Keratinocyte (primary cell): ENCODE measurements at regions not wholly inside any gene's neighbourhood (a gene's known extent, or its start where the extent isn't known, plus 50 kb on each side); places are given as distances from the start of the nearest gene placed in this dataset.

Source experiments
- EZH2 ChIP-seq: IDR thresholded peaks from one replicate; pipeline ENCODE4 v1.6.1; 2012; ENCODE audit warnings: inconsistent platforms, mild to moderate bottlenecking, low read length, moderate library complexity
- TF ChIP-seq, protein P1 (sequence below), 3 experiments: IDR thresholded peaks in 1 of 3; conservative IDR thresholded peaks in 1 of 3; optimal IDR thresholded peaks in 1 of 3; 2 replicates in 2 of 3; 3 replicates in 1 of 3; pipeline versions ENCODE3 to v1.5.1; 2011; ENCODE audit warnings: low read length in 3 of 3, mild to moderate bottlenecking in 3 of 3, moderate library complexity in 2 of 3, control low read depth in 1 of 3, inconsistent platforms in 1 of 3; ENCODE audit not compliant: insufficient read depth in 2 of 3; ENCODE audit errors: extremely low read depth in 1 of 3

DNA sequence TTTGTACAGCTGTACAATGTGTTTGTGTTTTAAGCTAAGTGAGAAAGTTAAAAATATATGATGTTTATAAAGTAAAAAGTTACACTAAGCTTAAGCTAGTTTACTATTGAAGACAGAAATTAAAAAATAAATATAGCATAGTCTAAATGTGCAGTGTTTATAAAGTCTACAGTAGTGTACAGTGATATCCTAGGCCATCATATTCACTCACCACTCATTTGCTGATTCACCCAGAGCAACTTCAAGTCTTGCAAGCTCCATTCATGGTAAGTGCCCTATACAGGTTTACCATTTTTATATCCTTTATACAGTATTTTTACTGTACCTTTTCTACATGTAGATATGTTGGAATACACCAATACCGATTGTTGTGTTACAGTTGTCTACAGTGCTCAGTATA is 553.2 kb upstream of the TBL1XR1 start:
- TF ChIP-seq, protein P1, sequence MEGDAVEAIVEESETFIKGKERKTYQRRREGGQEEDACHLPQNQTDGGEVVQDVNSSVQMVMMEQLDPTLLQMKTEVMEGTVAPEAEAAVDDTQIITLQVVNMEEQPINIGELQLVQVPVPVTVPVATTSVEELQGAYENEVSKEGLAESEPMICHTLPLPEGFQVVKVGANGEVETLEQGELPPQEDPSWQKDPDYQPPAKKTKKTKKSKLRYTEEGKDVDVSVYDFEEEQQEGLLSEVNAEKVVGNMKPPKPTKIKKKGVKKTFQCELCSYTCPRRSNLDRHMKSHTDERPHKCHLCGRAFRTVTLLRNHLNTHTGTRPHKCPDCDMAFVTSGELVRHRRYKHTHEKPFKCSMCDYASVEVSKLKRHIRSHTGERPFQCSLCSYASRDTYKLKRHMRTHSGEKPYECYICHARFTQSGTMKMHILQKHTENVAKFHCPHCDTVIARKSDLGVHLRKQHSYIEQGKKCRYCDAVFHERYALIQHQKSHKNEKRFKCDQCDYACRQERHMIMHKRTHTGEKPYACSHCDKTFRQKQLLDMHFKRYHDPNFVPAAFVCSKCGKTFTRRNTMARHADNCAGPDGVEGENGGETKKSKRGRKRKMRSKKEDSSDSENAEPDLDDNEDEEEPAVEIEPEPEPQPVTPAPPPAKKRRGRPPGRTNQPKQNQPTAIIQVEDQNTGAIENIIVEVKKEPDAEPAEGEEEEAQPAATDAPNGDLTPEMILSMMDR (optimal IDR thresholded peaks at IDR 0.05 in 1 of 3, IDR thresholded peaks at IDR 0.05 in 1 of 3, conservative IDR thresholded peaks at IDR 0.05 in 1 of 3; ENCODE audit: extremely low read depth in 1 of 3, insufficient read depth in 2 of 3, low read length in 3 of 3), result no peak
- no peak for TF ChIP-seq EZH2
